ENCODE measurements at regions not wholly inside any gene's neighbourhood (a gene's known extent, or its start where the extent isn't known, plus 50 kb on each side); places are given as distances from the start of the nearest gene placed in this dataset.

- TF ChIP-seq ZBTB20 (tag by site-specific recombination; IDR thresholded peaks at IDR 0.05) (no peak), ZNF221 (tag by site-specific recombination; IDR thresholded peaks at IDR 0.05; ENCODE audit: borderline replicate concordance) (no peak), ZNF132 (tag by site-specific recombination; IDR thresholded peaks at IDR 0.05; ENCODE audit: borderline replicate concordance) (no peak), KLF16 (tag by site-specific recombination; IDR thresholded peaks at IDR 0.05) (no peak), ZNF274 (IDR thresholded peaks at IDR 0.05; ENCODE audit: low read length) (no peak), ZNF274 (tag by site-specific recombination; IDR thresholded peaks at IDR 0.05; ENCODE audit: borderline replicate concordance) (no peak), ZBTB11 (tag by site-specific recombination; conservative IDR thresholded peaks at IDR 0.05; ENCODE audit: low read depth) (no peak), KLF10 (tag by site-specific recombination; IDR thresholded peaks at IDR 0.05) (no peak), ZNF777 (tag by site-specific recombination; IDR thresholded peaks at IDR 0.05; ENCODE audit: borderline replicate concordance) (no peak), ZBTB7A (tag by site-specific recombination; IDR thresholded peaks at IDR 0.05; ENCODE audit: low read depth) (no peak), KLF9 (tag by site-specific recombination; IDR thresholded peaks at IDR 0.05; ENCODE audit: low read depth) (no peak)
- TF ChIP-seq, protein P1, sequence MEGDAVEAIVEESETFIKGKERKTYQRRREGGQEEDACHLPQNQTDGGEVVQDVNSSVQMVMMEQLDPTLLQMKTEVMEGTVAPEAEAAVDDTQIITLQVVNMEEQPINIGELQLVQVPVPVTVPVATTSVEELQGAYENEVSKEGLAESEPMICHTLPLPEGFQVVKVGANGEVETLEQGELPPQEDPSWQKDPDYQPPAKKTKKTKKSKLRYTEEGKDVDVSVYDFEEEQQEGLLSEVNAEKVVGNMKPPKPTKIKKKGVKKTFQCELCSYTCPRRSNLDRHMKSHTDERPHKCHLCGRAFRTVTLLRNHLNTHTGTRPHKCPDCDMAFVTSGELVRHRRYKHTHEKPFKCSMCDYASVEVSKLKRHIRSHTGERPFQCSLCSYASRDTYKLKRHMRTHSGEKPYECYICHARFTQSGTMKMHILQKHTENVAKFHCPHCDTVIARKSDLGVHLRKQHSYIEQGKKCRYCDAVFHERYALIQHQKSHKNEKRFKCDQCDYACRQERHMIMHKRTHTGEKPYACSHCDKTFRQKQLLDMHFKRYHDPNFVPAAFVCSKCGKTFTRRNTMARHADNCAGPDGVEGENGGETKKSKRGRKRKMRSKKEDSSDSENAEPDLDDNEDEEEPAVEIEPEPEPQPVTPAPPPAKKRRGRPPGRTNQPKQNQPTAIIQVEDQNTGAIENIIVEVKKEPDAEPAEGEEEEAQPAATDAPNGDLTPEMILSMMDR (tag by site-specific recombination; IDR thresholded peaks at IDR 0.05), result no peak
- TF ChIP-seq, protein P2, sequence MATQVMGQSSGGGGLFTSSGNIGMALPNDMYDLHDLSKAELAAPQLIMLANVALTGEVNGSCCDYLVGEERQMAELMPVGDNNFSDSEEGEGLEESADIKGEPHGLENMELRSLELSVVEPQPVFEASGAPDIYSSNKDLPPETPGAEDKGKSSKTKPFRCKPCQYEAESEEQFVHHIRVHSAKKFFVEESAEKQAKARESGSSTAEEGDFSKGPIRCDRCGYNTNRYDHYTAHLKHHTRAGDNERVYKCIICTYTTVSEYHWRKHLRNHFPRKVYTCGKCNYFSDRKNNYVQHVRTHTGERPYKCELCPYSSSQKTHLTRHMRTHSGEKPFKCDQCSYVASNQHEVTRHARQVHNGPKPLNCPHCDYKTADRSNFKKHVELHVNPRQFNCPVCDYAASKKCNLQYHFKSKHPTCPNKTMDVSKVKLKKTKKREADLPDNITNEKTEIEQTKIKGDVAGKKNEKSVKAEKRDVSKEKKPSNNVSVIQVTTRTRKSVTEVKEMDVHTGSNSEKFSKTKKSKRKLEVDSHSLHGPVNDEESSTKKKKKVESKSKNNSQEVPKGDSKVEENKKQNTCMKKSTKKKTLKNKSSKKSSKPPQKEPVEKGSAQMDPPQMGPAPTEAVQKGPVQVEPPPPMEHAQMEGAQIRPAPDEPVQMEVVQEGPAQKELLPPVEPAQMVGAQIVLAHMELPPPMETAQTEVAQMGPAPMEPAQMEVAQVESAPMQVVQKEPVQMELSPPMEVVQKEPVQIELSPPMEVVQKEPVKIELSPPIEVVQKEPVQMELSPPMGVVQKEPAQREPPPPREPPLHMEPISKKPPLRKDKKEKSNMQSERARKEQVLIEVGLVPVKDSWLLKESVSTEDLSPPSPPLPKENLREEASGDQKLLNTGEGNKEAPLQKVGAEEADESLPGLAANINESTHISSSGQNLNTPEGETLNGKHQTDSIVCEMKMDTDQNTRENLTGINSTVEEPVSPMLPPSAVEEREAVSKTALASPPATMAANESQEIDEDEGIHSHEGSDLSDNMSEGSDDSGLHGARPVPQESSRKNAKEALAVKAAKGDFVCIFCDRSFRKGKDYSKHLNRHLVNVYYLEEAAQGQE (tag by site-specific recombination; IDR thresholded peaks at IDR 0.05), result no peak
Observed at GRCh38 chr1:112318263-112318662, 77.8 kb upstream of the CTTNBP2NL start.

All from HEK293 (cell line).